ENCODE measurements at regions not wholly inside any gene's neighbourhood (a gene's known extent, or its start where the extent isn't known, plus 50 kb on each side); places are given as distances from the start of the nearest gene placed in this dataset.

GRCh38 chr2:240319855-240320203 is 115.6 kb upstream of the GPC1 start:
- H3K4me3 ChIP-seq = no peak overlapping the region
- DNase-seq (no peak), ATAC-seq (peak in 1 of 4 donors; percentile 27)
- intact Hi-C loops (cut with DNase I) = no loop called here
- no peak overlapping the region for H3K27ac ChIP-seq
- TF ChIP-seq CTCF (IDR thresholded peaks at IDR 0.05) = no peak
- peaks cover 4% of the 10 kb centered on the region for H3K4me1 ChIP-seq
- no peaks in the 10 kb centered on the region for H3K27me3 ChIP-seq (ENCODE audit: insufficient read depth in 3 of 3, low read length in 2 of 3)
- no peaks in the 10 kb centered on the region for H3K36me3 ChIP-seq (ENCODE audit: insufficient read depth in 1 of 2, low read depth in 1 of 2)
- H3K9me3 ChIP-seq = no peaks in the 10 kb centered on the region
- 64 to 70% (median 65%) methylated on average over 9 of the region's 9 CpGs for WGBS, 3 donors

GRCh38 chr2:240320204-240320993 is 115.1 kb upstream of the GPC1 start:
- Histone ChIP-seq H3K4me3 (no peak overlapping the region), H3K27me3 (ENCODE audit: insufficient read depth in 3 of 3, low read length in 2 of 3) (no peaks in the 10 kb centered on the region), H3K36me3 (ENCODE audit: insufficient read depth in 1 of 2, low read depth in 1 of 2) (no peaks in the 10 kb centered on the region), H3K4me1 (peaks cover 4% of the 10 kb centered on the region), H3K27ac (no peak overlapping the region), H3K9me3 (no peaks in the 10 kb centered on the region)
- ATAC-seq (peak in 1 of 4 donors; percentile 18), DNase-seq (no peak)
- intact Hi-C loops (cut with DNase I) = no loop called here
- 61 to 66% (median 62%) methylated on average over 25 of the region's 25 CpGs for WGBS, 3 donors
- no peak for TF ChIP-seq CTCF (IDR thresholded peaks at IDR 0.05)

DNA sequence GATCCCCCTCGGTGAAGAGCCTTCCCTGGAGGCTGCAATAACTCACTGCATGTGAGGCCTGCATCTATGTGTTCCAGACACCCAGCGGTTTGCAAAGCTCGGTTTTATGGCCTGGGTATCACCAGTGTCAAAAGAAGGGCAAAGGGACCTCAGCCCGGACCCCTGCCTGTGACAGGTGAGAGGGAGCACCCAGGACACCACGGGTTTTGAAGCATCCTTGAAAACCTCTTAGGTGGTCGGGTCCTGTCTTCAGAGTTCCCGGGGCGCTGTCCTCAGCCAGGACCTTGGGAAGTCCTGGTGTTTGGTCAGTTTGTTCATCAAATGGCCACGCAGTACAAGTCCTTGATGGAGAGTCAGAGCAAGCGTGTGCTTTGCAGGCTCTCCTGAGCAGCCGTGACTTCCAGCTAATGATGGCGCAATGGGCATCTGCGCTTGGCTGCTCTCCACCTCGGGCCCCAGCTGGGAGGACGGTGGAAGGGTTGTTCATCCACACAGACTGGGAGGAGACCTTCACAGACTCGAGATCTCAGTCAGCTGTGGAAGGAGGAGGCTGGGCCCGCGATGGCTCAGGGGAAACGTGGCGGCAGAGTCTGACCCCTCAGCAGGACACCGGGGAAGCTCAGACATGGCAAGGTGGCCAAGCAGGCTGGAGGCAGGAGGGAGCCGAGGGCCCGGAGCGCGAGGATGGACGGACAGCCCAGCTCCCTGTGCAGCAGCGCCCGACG is 113.1 kb upstream of the GPC1 start:
- Histone ChIP-seq H3K4me1 (peaks cover 9% of the 10 kb centered on the region), H3K27me3 (ENCODE audit: insufficient read depth in 3 of 3, low read length in 2 of 3) (no peaks in the 10 kb centered on the region), H3K27ac (no peak overlapping the region), H3K9me3 (no peaks in the 10 kb centered on the region), H3K4me3 (no peak overlapping the region), H3K36me3 (ENCODE audit: insufficient read depth in 1 of 2, low read depth in 1 of 2) (no peaks in the 10 kb centered on the region)
- 54 to 64% (median 54%) methylated on average over 29 of the region's 29 CpGs for WGBS, 3 donors
- TF ChIP-seq CTCF (IDR thresholded peaks at IDR 0.05) = no peak
- DNase-seq (peak; percentile 44 to 80), ATAC-seq (peak; percentile 75 to 92 (median 88))
- intact Hi-C loops (cut with DNase I) = no loop called here

DNA sequence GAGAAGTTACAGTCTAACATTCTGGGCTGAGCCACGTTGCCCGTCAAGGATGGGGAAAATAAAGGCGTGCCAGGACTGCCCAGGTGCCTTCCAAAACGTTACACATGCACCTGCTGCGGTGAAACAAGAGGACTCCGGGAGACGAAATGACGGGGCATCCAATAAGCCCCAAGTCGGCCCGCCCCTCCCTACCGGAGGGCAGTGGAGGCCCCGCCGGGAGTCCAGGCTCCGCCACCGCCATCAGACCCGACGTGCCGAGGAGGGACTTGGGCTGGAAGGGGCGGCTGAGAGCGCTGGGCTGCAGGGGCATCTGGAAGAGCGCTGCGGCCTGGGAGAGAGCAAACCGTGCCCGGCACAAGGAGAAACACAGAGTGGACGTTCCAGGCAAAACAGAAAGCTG is 112.5 kb upstream of the GPC1 start:
- ATAC-seq (no peak), DNase-seq (no peak)
- Histone ChIP-seq H3K9me3 (no peaks in the 10 kb centered on the region), H3K4me1 (peaks cover 9% of the 10 kb centered on the region), H3K4me3 (no peak overlapping the region), H3K27me3 (ENCODE audit: insufficient read depth in 3 of 3, low read length in 2 of 3) (no peaks in the 10 kb centered on the region), H3K36me3 (ENCODE audit: insufficient read depth in 1 of 2, low read depth in 1 of 2) (no peaks in the 10 kb centered on the region), H3K27ac (no peak overlapping the region)
- intact Hi-C loops (cut with DNase I) = no loop called here
- 81 to 87% (median 85%) methylated on average over 25 of the region's 25 CpGs for WGBS, 3 donors
- TF ChIP-seq CTCF (IDR thresholded peaks at IDR 0.05) = no peak
